HepG2 (cell line): ENCODE measurements at regions not wholly inside any gene's neighbourhood (a gene's known extent, or its start where the extent isn't known, plus 50 kb on each side); places are given as distances from the start of the nearest gene placed in this dataset.

Source experiments
- ATAC-seq: fragments of 200-7000 bp; cut with Tn5 transposase; 3 replicates; pipeline ENCODE4 v1.9.1; 2020; ENCODE audit warnings: mild to moderate bottlenecking, moderate library complexity
- BruUV-seq: library from RNA; stranded (reverse); fragments of 400-500 nt; replicated peaks from 2 replicates; lab custom pipeline; 2021; lab: Mats Ljungman, UMichigan
- CTCF ChIA-PET: fragments of 300-600 bp; formaldehyde crosslinking; extraction: SDS; loops from one replicate; lab custom pipeline; 2021; ENCODE audit warnings: low total read pairs, inconsistent platforms, low intra/inter-chr PET ratio; lab: Yijun Ruan, JAX
- POLR2A ChIA-PET: fragments of 350-600 bp; sonication (Branson Sonifier 250); formaldehyde crosslinking; loops from one replicate; lab custom pipeline; 2020; ENCODE audit warnings: antibody characterized with exemption, inconsistent platforms; lab: Yijun Ruan, JAX
- DNase-seq: peaks from one replicate; pipeline ENCODE4 v3.0.0-alpha.2; 2015; ENCODE audit warnings: low spot score
- FAIRE-seq: peaks from 3 replicates; lab custom pipeline; 2011; peaks lifted over from hg19 to GRCh38; lab: Jason Lieb, UNC
- H2AFZ ChIP-seq: one replicate; pipeline ENCODE4 v1.6.1; 2011; ENCODE audit warnings: low read length, inconsistent platforms
- H3K27ac ChIP-seq: fragments of 300-600 bp; 3 replicates; pipeline ENCODE4 v1.8.0; 2011; ENCODE audit warnings: mixed run types, mild to moderate bottlenecking, mixed read lengths, low read length, inconsistent platforms; ENCODE audit not compliant: insufficient read depth; ENCODE audit errors: extremely low read length
- H3K27me3 ChIP-seq, 2 experiments: fragments of 200-600 bp in 1 of 2; 2 replicates in 1 of 2; 3 replicates in 1 of 2; pipeline versions ENCODE4 v1.6.0 to v1.8.0; 2011; ENCODE audit warnings: low read length in 2 of 2, mild to moderate bottlenecking in 2 of 2, moderate library complexity in 2 of 2, inconsistent platforms in 1 of 2; ENCODE audit not compliant: insufficient read depth in 2 of 2, control insufficient read depth in 1 of 2
- H3K36me3 ChIP-seq, 2 experiments: fragments of 200-600 bp in 1 of 2; replicated peaks in 1 of 2; 2 replicates in 1 of 2; 3 replicates in 1 of 2; pipeline versions ENCODE4 v1.5.1 to v1.8.0; 2011; ENCODE audit warnings: low read length in 2 of 2, inconsistent platforms in 1 of 2; ENCODE audit not compliant: insufficient read depth in 2 of 2, control insufficient read depth in 1 of 2
- H3K4me1 ChIP-seq: 2 replicates; pipeline ENCODE4 v1.5.1; 2012; ENCODE audit warnings: low read length, inconsistent platforms; ENCODE audit not compliant: insufficient read depth
- H3K4me2 ChIP-seq: 2 replicates; pipeline ENCODE4 v1.6.0; 2011; ENCODE audit warnings: low read depth, low read length, inconsistent platforms
- H3K4me3 ChIP-seq, 3 experiments: fragments of 200-600 bp in 1 of 3; sonication (generic), shearing (Covaris generic) in 1 of 3; replicated peaks in 1 of 3; 2 replicates each; pipeline ENCODE4 v1.5.1; 2011 to 2016; ENCODE audit warnings: low read length in 3 of 3, inconsistent platforms in 2 of 3, low read depth in 2 of 3, mild to moderate bottlenecking in 2 of 3, control low read depth in 1 of 3, mixed read lengths in 1 of 3; ENCODE audit not compliant: insufficient read depth in 1 of 3
- H3K79me2 ChIP-seq: one replicate; pipeline ENCODE4 v1.6.1; 2011; ENCODE audit warnings: low read length, inconsistent platforms; ENCODE audit not compliant: insufficient read depth
- H3K9ac ChIP-seq: 2 replicates; pipeline ENCODE4 v1.6.0; 2011; ENCODE audit warnings: mild to moderate bottlenecking, low read depth, low read length, inconsistent platforms; ENCODE audit not compliant: insufficient read depth
- H3K9me3 ChIP-seq: 2 replicates; pipeline ENCODE4 v1.5.1; 2012; ENCODE audit warnings: mild to moderate bottlenecking, low read length
- H4K20me1 ChIP-seq: 2 replicates; pipeline ENCODE4 v1.6.0; 2011; ENCODE audit warnings: inconsistent platforms, mild to moderate bottlenecking, low read length, moderate library complexity; ENCODE audit not compliant: insufficient read depth
- ATF7 ChIP-seq, 2 experiments: fragments of 450-650 bp in 1 of 2; sonication (generic) in 1 of 2; formaldehyde crosslinking in 1 of 2; IDR thresholded peaks; 2 replicates each; pipeline versions ENCODE4 v1.4.0 to v1.6.1; 2016 to 2020; ENCODE audit warnings: antibody characterized with exemption in 1 of 2, mild to moderate bottlenecking in 1 of 2, missing genetic modification reagents in 1 of 2
- ZNF20 ChIP-seq: sonication (generic); formaldehyde crosslinking; IDR thresholded peaks from 2 replicates; pipeline ENCODE4 v1.4.0; 2020; ENCODE audit warnings: mild to moderate bottlenecking, moderate library complexity, missing genetic modification reagents
- WGBS: methylation state at CpG from one replicate; pipeline ENCODE4 v1.1.6; 2017; ENCODE audit warnings: low lambda C conversion rate; 5-methylcytosine and 5-hydroxymethylcytosine counted together
- in situ Hi-C: cut with HindIII; loops from 2 replicates; pipeline ENCODE4 v1.10.0; 2017; ENCODE audit warnings: low pct_unique_long_range_greater_than_20kb; ENCODE audit not compliant: extremely low pct_ligation_motif_present
- intact Hi-C: fragments of 100-400 bp; cut with micrococcal nuclease; formaldehyde crosslinking; loops from one replicate; pipeline ENCODE4 v1.10.0; 2022; ENCODE audit not compliant: unreplicated experiment
- TF ChIP-seq, protein P1 (sequence below): sonication (generic); formaldehyde crosslinking; IDR thresholded peaks from 2 replicates; pipeline ENCODE4 v1.4.0; 2020; ENCODE audit warnings: missing genetic modification reagents
- TF ChIP-seq, protein P2 (sequence below): sonication (generic); formaldehyde crosslinking; conservative IDR thresholded peaks from 2 replicates; pipeline ENCODE4 v1.4.0; 2020; ENCODE audit warnings: mild to moderate bottlenecking, missing genetic modification reagents, moderate library complexity
- TF ChIP-seq, protein P3 (sequence below), 2 experiments: fragments of 450-650 bp in 1 of 2; sonication (generic) in 1 of 2; formaldehyde crosslinking in 1 of 2; IDR thresholded peaks; 2 replicates each; pipeline versions ENCODE4 v1.6.1 to v1.8.0; 2016 to 2022; ENCODE audit warnings: antibody characterized with exemption in 1 of 2, mild to moderate bottlenecking in 1 of 2, missing genetic modification reagents in 1 of 2

DNA sequence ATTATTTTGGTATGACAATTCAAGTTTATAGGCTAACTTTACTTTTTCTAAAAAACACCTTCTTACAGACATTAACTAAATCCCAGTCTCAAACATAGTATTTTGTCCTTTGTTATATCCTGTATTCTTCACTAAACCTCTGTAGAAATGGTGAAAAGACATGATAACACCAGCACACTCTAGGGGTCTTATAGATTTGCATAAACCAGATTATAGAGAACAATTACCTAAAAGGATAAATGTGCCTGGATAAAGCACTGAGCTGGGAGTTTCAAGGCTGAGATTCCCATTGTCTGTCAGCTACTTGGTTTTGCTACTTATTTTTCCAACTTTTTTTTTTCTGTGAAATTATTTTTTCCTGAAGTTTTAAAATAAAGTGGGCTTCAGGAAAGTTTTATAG, 1288.6 kb upstream of the TMPRSS15 start (continued):
- TF ChIP-seq, protein P1, sequence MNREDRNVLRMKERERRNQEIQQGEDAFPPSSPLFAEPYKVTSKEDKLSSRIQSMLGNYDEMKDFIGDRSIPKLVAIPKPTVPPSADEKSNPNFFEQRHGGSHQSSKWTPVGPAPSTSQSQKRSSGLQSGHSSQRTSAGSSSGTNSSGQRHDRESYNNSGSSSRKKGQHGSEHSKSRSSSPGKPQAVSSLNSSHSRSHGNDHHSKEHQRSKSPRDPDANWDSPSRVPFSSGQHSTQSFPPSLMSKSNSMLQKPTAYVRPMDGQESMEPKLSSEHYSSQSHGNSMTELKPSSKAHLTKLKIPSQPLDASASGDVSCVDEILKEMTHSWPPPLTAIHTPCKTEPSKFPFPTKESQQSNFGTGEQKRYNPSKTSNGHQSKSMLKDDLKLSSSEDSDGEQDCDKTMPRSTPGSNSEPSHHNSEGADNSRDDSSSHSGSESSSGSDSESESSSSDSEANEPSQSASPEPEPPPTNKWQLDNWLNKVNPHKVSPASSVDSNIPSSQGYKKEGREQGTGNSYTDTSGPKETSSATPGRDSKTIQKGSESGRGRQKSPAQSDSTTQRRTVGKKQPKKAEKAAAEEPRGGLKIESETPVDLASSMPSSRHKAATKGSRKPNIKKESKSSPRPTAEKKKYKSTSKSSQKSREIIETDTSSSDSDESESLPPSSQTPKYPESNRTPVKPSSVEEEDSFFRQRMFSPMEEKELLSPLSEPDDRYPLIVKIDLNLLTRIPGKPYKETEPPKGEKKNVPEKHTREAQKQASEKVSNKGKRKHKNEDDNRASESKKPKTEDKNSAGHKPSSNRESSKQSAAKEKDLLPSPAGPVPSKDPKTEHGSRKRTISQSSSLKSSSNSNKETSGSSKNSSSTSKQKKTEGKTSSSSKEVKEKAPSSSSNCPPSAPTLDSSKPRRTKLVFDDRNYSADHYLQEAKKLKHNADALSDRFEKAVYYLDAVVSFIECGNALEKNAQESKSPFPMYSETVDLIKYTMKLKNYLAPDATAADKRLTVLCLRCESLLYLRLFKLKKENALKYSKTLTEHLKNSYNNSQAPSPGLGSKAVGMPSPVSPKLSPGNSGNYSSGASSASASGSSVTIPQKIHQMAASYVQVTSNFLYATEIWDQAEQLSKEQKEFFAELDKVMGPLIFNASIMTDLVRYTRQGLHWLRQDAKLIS (CRISPR knock-in tag), result no peak
- TF ChIP-seq, protein P2, sequence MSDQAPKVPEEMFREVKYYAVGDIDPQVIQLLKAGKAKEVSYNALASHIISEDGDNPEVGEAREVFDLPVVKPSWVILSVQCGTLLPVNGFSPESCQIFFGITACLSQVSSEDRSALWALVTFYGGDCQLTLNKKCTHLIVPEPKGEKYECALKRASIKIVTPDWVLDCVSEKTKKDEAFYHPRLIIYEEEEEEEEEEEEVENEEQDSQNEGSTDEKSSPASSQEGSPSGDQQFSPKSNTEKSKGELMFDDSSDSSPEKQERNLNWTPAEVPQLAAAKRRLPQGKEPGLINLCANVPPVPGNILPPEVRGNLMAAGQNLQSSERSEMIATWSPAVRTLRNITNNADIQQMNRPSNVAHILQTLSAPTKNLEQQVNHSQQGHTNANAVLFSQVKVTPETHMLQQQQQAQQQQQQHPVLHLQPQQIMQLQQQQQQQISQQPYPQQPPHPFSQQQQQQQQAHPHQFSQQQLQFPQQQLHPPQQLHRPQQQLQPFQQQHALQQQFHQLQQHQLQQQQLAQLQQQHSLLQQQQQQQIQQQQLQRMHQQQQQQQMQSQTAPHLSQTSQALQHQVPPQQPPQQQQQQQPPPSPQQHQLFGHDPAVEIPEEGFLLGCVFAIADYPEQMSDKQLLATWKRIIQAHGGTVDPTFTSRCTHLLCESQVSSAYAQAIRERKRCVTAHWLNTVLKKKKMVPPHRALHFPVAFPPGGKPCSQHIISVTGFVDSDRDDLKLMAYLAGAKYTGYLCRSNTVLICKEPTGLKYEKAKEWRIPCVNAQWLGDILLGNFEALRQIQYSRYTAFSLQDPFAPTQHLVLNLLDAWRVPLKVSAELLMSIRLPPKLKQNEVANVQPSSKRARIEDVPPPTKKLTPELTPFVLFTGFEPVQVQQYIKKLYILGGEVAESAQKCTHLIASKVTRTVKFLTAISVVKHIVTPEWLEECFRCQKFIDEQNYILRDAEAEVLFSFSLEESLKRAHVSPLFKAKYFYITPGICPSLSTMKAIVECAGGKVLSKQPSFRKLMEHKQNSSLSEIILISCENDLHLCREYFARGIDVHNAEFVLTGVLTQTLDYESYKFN (CRISPR knock-in tag), result no peak

DNA sequence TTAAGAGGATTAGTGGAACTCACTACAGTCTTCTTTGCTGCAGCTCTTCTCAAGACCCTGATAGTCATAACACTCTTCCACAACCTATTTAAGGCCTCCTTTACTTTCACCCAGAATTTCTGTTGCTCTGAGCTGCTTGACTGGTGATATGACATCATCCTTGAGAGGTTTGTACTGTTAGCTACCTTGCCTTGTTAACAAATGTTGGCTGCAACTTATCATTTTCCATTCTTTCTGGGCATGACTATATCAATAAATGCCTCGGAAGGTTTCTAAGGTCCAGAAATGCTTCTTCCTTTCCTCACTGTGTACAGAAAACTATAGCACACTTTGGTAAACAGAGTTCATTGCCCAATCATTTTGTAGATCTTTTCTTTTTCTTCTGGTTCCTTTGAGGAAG, 1292.2 kb upstream of the TMPRSS15 start:
- ChIA-PET POLR2A (no interaction called here), CTCF (no interaction called here)
- no peak for DNase-seq
- Histone ChIP-seq H3K79me2 (no peaks in the 10 kb centered on the region), H3K27me3 (no peaks in the 10 kb centered on the region), H3K9me3 (peaks cover 88% of the 10 kb centered on the region), H3K4me1 (no peaks in the 10 kb centered on the region), H3K27ac (no peak overlapping the region), H4K20me1 (no peaks in the 10 kb centered on the region), H3K4me3 (no peak overlapping the region), H3K36me3 (no peaks in the 10 kb centered on the region), H3K9ac (no peak overlapping the region), H2AFZ (no peak overlapping the region), H3K4me2 (no peak overlapping the region)
- TF ChIP-seq ATF7 (IDR thresholded peaks at IDR 0.05) (peak; percentile 20; the same call in 1 of the 2 replicates), ATF7 (CRISPR knock-in tag; IDR thresholded peaks at IDR 0.05) (no peak), ZNF20 (CRISPR knock-in tag) (no peak)
- TF ChIP-seq, protein P3, sequence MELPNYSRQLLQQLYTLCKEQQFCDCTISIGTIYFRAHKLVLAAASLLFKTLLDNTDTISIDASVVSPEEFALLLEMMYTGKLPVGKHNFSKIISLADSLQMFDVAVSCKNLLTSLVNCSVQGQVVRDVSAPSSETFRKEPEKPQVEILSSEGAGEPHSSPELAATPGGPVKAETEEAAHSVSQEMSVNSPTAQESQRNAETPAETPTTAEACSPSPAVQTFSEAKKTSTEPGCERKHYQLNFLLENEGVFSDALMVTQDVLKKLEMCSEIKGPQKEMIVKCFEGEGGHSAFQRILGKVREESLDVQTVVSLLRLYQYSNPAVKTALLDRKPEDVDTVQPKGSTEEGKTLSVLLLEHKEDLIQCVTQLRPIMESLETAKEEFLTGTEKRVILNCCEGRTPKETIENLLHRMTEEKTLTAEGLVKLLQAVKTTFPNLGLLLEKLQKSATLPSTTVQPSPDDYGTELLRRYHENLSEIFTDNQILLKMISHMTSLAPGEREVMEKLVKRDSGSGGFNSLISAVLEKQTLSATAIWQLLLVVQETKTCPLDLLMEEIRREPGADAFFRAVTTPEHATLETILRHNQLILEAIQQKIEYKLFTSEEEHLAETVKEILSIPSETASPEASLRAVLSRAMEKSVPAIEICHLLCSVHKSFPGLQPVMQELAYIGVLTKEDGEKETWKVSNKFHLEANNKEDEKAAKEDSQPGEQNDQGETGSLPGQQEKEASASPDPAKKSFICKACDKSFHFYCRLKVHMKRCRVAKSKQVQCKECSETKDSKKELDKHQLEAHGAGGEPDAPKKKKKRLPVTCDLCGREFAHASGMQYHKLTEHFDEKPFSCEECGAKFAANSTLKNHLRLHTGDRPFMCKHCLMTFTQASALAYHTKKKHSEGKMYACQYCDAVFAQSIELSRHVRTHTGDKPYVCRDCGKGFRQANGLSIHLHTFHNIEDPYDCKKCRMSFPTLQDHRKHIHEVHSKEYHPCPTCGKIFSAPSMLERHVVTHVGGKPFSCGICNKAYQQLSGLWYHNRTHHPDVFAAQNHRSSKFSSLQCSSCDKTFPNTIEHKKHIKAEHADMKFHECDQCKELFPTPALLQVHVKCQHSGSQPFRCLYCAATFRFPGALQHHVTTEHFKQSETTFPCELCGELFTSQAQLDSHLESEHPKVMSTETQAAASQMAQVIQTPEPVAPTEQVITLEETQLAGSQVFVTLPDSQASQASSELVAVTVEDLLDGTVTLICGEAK (IDR thresholded peaks at IDR 0.05), result no peak
- TF ChIP-seq, protein P3 (CRISPR knock-in tag; IDR thresholded peaks at IDR 0.05), result no peak
- no peak for ATAC-seq
- intact Hi-C loops, result no loop called here
- BruUV-seq, result no TSS peak
- 0% methylated on average over 1 of the region's 1 CpG for WGBS
- in situ Hi-C loops, result no loop called here
- no peak for FAIRE-seq
